GM21619 (cell line): ENCODE measurements at regions not wholly inside any gene's neighbourhood (a gene's known extent, or its start where the extent isn't known, plus 50 kb on each side); places are given as distances from the start of the nearest gene placed in this dataset.

ENCODE experiments used
- ATAC-seq: cut with Tn5 transposase; IDR thresholded peaks from one replicate; pipeline ENCODE4 v1.9.1; 2021; ENCODE audit not compliant: unreplicated experiment

DNA sequence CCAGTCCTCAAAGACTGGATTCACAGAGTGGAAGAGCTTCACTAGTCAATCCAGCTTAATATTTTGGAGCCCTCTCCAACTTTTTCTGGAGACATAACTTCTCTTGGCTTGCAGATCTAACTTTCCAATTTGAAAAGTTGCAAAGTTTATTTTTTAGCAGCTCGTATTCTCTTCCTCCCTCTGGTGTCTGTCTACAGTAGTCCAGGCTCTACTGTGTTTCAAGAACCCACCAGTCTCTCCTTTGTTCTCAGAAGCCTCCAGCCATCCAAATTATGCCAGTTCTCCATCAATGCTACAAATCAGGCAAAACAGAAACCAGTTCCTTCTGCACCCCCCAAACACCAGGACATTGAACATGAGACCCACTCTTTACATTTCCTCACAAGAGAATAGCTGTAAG, 376.1 kb upstream of the OPRM1 start:
- ATAC-seq = no peak

DNA sequence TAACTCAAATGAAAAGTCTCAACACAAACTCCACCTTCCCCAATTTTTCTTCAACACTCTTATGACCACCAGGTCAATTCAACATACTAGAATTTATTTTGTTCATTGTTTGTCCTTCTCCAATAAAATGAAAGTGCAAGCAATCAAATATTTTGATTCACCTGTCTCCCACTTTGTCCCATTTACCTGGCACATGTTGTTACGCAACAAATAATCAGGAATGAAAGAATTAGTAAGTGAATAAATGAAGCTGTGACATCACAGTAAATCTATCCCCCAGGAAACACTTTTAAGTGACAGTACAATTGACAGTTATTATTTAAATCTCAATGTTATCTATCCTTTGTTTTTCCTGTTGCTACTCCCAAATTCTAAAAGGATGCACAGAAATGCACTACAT, 393.7 kb upstream of the OPRM1 start:
- no peak for ATAC-seq

DNA sequence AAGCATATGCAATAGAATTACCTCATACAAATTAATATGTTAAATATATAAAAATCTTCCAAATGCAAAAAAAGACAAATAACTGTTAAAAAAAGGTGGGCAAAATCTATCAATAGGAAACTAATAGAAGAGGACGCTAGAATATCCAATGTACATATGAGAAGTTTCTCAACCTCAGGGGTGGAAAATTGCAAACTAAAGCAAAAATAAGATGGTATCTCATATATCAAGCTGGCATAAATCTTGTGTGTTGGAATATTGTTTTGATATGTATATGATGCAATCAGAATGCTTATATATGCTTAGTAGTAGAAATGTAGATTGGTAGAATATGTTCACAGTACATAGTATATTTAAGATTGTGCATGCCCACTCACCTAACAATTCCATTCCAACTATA, 395.0 kb upstream of the OPRM1 start:
- no peak for ATAC-seq

DNA sequence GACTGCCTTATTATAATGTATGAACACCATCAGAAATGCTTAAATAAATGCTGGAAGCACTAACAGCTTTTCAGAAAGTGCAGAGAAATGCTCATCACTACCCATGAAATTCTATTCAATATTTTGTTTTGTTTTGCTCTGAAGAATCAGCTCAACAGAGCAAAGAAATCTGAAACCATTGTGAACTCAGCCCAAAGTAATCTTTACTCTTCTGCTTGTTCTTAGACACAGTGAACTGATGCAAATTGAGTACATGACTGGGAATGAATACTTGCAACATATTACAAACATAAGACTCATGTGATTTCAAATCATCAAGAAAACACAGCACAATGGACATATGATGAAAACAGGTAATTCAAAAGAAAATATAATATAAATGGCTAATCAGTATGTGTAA, 404.6 kb upstream of the OPRM1 start:
- ATAC-seq = no peak

DNA sequence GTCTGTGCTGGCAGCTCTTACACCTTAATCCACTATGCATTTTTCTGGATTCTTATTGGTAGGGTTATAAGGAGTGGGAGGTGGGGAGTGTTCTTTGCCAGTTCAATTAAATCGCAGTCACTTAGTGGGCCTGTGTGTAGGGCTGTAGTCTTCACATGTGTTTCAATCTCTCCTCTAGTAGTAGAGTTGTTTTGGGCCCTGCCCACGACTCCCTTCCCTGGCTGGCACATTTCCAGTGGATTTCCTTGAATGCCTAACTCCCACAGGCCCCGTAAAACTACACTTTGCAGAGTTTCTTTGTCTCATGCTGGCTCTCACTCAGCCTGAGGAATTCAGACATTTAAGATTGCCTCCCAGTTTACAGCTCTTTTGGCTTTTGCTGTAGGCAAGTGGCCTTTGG, 414.0 kb upstream of the OPRM1 start:
- ATAC-seq = no peak

DNA sequence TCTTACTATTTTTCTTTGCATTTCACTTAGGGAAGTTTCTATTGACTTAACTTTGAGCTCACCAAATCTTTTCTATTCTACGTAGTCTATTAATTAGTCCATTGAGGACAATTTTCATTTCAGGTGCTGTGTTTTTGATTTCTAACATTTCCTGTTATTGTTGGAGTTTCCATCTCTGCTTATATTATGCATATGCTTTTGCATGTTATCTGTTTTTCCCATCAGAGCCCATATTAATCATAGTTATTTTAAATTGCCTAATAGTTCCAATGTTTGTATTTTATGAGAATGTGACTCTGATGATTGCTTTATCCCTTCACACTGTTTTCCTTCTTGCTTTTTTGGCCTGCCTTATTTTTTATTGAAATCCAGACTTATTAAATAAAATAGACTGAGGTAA, 414.5 kb upstream of the OPRM1 start:
- ATAC-seq = no peak

DNA sequence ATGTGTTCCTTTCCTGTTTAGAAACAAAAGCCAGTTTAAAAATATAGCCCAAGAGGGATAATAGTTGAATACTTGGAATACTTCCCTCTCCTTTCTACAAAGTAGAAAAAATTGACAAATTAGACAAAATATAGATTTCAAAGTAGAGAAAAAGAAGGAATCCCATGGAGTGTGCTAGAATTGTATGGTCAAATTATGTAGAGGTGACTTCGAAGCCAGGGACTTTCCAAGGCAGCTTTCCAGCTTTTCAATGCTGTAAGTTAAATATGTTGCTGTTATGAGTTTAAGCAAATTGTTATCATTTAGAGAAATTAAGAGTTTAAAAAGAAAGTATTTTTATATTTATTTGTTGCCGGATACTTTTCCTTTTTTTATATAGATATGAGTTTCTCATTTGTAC, 415.5 kb upstream of the OPRM1 start:
- ATAC-seq = no peak

DNA sequence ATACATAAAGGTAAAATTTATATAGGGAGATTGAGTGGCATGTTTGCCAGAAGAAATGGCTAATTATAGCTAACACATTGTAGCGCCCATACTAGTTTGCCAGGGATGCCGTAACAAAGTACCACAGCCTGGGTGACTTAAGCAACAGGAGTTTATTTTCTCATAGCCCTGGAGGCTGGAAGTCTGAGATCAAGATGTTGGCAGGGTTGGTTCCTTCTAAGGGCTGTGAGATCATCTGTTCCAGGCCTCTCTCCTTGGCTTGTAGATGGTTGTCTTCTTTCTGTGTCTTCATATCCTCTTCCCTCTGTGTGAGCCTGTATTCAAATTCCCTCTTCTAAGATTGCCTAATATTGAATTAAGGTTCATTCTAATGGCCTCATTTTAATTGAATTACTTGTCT, 417.5 kb upstream of the OPRM1 start:
- no peak for ATAC-seq

DNA sequence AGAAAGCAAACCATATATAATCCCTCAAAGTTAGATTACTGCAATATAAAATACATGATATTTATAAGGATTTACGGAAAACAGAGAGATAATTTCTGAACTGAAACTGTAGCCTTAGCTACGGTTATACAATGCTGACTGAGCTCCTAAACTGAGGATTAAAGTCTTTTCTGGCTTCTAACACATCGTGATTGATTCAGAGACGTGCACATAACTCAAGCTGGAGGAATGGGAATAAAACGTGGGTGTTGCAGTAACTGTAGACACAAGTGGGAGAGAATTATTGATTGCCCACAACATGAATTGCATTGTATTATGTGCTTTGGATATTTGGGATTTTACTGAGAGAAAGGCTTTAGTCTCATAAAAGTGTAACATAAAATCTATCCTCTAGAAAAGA, 418.0 kb upstream of the OPRM1 start:
- no peak for ATAC-seq

DNA sequence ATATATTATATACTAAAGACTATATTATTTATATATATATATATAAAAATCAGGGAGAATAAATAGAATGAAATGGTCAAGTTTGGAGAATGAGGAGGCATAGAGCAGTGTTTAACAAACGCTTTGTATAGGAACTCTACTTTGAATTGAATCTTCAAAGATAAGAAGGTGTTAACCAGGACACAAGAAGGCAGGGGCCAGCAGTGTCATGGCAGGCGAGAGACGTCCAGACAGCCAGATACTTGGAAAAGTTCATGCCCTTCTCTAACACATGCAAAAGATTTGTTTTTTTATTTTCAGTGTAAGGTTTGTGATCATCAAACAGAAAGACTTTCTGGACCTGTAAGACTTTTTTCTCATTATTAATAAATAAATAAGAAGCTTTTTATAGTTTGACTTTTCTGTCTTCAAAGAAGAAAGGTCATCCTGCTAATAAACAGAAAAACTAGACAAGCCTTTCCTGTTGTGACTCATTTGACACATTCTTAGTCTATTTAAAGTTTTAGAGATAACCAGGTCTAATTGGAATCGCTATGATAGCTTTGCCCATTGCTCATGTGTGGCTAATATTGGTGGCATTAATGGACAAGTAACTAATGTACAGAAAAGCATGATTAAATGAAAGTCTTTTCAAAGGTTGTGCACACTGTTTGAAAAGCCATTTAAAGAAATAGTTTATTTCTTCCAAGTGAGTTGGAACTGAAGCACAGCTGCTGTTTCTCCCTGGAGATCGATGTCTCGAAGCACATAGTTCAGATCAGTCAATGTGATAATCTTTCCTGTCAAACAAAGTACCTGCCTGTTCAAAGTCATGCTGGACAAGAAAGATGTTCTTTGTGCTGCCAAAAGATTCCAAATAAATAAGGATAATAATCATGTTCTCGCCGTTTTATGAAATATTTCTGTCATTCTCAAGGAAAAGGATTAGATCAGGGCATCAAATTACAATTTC, 420.4 kb upstream of the OPRM1 start:
- ATAC-seq = no peak

DNA sequence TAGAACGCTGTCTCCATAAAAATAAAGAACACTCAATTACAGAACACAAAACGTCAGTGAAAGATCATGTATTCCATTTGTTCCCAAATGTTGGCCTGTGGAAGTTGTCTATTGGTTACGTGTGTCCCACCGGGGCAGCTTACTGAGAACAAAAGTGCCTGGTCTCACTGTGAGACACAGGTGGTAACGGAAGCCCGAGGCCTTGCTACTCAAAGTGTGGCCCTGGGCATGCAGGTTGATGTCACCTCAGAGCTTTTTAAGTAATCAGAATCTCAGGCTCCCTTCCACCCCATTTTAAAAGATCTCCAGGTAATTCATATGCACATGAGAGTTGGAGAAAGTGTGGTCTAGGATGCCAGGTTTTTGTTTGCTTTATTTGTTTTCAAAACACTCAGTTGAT, 422.5 kb upstream of the OPRM1 start:
- no peak for ATAC-seq

DNA sequence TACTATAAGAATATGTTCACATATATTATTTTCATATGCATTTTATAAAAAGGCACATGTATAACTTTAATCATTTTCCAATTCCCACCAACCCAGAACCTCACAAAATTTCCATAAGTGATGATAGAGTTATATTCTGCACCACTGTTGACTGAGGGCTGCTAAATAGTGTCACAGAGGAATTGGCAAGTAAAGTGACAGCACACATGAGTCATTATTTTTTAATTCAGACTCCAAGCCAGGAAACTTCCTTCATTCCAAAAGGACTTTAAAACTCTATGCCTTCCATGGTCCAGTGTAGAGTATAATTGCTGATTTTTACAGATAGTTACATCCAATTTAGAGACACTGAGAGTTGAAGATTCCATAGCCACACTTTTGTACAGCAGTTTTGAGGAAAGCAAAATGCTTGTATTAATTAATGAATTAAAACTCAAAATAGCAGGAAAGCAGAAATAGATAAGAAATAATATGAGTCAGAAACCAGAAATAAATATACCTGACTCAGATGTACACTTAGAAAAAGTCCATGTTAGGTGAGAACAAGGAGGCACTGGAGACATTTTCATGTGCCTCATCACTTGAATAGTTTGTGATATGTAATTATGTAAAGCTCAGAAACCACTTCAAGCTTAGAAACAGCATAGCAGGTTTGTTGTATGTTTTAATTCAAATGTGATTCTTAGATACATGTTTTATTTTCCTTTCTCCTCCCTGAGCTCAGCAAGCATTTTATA, 425.2 kb upstream of the OPRM1 start:
- ATAC-seq = no peak

DNA sequence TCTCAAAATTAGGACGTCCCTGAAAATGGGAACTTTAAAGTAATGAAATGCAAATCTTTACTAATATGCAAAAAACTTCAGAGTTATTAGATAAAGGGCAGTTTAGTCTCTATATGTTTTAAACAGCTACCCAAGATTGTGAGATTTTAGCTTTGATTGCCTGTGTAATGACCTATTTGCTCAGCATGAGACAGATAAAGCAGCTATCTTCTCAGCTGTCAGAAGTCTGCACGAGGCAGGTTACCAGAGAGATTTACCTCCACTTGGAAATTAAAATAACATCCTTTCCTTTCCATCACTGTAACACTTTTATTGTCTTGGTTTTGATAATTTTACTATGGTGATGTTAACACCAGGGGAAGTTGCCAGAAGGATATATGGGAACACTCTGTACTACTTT, 436.6 kb upstream of the OPRM1 start:
- no peak for ATAC-seq

DNA sequence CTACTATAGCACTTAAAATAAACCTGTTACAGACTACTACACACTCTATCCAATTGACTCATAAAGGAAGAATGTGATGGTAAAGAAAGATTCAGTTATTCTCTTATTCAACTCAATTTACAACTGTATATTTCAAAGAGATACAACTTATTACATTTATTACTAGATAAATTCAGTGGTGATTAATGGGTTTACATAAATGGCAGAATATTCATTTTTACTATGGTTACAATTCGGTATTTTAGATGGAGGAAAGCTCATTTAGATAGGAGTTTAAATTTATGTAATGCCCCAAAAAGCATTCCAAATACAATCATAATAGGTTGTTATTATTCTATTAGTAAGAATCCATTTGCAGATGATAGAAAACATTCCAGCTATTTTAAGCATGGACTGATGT, 439.1 kb upstream of the OPRM1 start:
- ATAC-seq = no peak

DNA sequence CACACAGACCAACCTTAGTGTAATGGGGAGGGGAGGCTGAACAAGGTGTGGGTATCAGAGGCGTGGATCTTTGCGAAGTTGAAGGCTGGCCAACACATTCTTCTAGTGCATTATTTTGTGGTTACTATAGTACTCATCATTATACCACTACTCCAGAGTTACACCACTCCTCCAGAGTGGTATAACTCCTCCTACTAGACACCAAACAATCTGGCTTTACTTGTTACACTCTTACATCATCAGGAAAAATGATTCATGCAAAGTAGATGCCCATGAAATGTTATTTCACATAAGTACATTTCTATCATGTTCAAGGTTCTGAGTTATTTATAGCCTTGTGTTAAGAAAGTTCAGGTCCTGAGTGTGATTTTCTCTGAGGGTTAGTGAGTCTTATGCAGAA, 443.1 kb upstream of the OPRM1 start:
- no peak for ATAC-seq

DNA sequence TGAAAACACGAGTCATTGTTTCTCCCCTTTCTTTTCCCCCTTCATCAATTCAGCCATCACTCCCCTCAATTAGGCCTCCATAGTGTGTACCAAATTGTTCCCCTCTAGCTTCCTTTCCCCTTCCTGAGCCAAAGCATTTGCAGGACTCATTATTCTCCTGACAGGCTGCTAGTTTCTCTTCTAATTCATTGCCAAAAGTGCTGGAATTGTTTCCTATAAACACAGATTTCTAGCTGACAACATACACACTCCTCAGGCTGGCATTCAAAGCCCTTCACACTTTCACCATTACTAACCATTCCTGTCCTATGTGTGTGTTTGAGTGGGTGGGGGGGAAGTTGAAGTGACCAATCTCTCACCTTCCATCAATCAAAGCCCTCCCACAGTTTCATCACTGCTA, 444.2 kb upstream of the OPRM1 start:
- ATAC-seq = no peak

DNA sequence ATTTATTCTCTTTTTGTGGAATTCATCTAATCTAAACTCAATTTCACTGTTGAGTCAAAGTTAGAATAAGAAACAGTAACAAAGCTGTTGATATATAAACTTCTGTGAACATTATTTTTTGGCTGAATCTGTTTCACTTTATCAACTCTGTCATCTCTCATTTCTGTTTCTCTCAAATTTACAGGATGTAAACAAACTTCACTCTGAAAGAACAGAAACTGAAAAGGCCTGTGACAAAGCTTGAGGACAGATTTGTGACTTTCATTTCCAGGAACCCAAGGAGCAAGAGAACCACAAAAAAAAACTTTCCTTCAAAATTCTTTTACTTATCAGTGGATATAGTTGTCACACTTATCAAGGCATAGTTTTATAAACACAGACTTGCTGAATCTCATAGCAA, 447.9 kb upstream of the OPRM1 start:
- peak; percentile 58 for ATAC-seq

DNA sequence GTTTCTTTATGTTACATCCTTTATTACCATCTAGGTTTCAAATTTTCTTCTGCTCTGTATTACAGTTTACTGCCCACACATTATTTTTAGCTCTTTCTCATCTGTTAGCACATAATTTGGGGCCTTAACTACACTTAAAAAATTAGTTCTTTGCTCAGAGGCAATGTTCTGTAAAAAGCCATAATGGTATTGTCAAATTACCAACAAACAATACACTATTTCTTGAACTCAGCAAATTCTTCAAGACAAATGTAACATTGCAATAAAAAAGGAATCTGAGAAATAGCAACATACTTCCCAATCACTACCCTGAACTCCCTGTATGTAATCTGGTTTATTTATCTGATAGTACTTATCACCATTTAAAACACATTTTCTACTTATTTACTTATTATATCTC, 448.6 kb upstream of the OPRM1 start:
- ATAC-seq = no peak

DNA sequence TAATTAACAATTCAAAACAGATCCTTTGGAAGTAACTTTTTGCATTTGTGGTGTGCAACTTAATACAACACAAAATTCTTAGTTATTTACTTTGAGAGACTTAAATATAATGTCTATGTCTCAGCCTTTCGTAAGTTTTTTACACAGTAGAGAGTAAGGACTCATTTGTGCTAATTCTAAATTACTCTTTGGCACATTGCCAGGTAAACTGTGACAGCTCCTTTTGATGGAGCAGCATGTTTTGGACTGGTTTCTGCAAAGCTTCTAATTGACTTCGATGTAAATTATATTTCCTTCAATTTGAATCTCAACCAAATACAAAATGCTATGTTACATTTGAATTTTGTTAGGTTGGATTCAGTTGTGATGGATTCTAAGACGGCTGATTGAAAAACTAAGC, 450.7 kb upstream of the OPRM1 start:
- no peak for ATAC-seq

DNA sequence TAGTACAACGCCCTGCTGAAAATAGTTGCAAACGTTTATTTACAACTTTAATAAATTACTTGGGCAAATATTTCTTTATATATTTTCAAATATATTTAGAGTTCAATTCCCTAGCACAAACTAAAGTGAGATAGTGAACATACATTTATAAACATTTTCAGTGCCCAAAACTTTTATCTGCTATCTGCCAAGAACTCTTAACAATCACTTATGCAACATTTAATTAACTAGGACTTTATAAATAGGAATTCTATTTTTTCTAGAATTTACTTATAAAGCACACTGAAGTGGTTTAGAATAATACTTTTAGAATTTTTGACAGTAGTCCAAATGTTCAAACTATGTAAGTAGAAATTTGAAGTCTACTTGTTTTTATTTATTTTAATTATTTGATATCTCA, 452.6 kb upstream of the RGS17 start:
- ATAC-seq = no peak

DNA sequence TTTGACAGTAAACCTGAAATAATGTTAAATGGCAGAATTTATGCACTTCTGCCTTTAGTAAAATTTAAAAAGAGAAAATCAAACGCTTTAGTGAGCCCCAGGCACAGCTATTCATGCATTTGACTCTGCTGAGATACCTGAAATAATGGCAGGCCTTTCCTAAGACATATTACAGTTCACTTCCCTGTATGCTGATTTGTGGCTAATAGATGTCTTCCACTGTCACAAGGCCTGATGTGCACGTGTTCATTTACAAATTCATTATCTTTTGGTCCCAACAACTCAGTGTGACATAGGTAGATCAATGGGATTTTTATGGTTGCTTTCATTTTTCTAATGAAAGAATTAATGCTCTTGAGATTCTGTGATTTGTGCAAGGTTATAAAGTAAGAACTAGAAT, 449.7 kb upstream of the RGS17 start:
- ATAC-seq = no peak

DNA sequence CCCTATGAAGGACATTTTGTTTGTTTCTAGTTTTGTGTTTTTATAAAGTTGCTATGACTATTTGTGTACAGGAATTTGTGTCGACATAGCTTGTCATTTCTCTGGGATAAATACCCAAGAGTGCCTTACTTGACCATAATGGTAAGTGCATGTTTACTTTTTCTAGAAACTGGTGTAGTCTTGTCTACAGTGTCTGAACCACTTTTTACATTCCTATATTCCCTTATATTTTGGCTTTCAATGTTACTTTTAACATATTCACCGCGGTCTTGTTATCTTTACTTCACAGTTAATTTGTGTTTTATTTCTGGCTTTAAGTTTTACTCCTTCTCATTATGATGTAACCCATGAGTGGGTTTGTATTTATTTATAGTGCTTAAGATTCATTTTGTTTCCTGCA, 444.4 kb upstream of the RGS17 start:
- ATAC-seq = no peak
